22Rv1 (cell line): ENCODE measurements at regions not wholly inside any gene's neighbourhood (a gene's known extent, or its start where the extent isn't known, plus 50 kb on each side); places are given as distances from the start of the nearest gene placed in this dataset.

ENCODE experiments used
- H3K27ac ChIP-seq: fragments of 450-650 bp; 2 replicates; pipeline ENCODE4 v1.5.1; 2017
- CTCF ChIP-seq: fragments of 450-650 bp; IDR thresholded peaks from 2 replicates; pipeline ENCODE4 v1.5.1; 2017; ENCODE audit warnings: mild to moderate bottlenecking
- ZFX ChIP-seq: fragments of 450-650 bp; IDR thresholded peaks from 2 replicates; pipeline ENCODE4 v1.6.1; 2017; ENCODE audit warnings: antibody characterized with exemption, borderline replicate concordance

GRCh38 chr5:35339616-35340100 lies 109.4 kb upstream of the PRLR start:
- H3K27ac ChIP-seq, result no peak overlapping the region
- TF ChIP-seq CTCF, result no peak
- TF ChIP-seq ZFX, result no peak

- no peak overlapping the region for H3K27ac ChIP-seq
- no peak for TF ChIP-seq ZFX
- no peak for TF ChIP-seq CTCF
Measured at GRCh38 chr5:35339006-35339405, 108.7 kb upstream of the PRLR start.

GRCh38 chr5:35338157-35338453 lies 107.8 kb upstream of the PRLR start:
- no peak for TF ChIP-seq ZFX
- no peak for TF ChIP-seq CTCF
- H3K27ac ChIP-seq, result no peak overlapping the region

- no peak for TF ChIP-seq ZFX
- TF ChIP-seq CTCF, result no peak
- no peak overlapping the region for H3K27ac ChIP-seq
Measured at GRCh38 chr5:35337340-35338156, 107.3 kb upstream of the PRLR start.

- H3K27ac ChIP-seq, result no peak overlapping the region
- no peak for TF ChIP-seq ZFX
- TF ChIP-seq CTCF, result no peak
Measured at GRCh38 chr5:35336230-35336629, 105.9 kb upstream of the PRLR start.

GRCh38 chr5:35335752-35336151 lies 105.5 kb upstream of the PRLR start:
- TF ChIP-seq CTCF (no peak), ZFX (no peak)
- no peak overlapping the region for H3K27ac ChIP-seq

GRCh38 chr5:35333366-35333765 lies 103.1 kb upstream of the PRLR start:
- no peak overlapping the region for H3K27ac ChIP-seq
- TF ChIP-seq ZFX (no peak), CTCF (no peak)
